GM19239 (cell line): ENCODE measurements at regions not wholly inside any gene's neighbourhood (a gene's known extent, or its start where the extent isn't known, plus 50 kb on each side); places are given as distances from the start of the nearest gene placed in this dataset.
A peak's percentile ranks its signal among the peaks of the same experiment; 100 is the strongest.

Experiments
- DNase-seq: peaks from one replicate; pipeline ENCODE4 v3.0.0; 2011; ENCODE audit warnings: low spot score; ENCODE audit not compliant: insufficient read length
- FAIRE-seq: peaks from 2 replicates; lab custom pipeline; 2011; peaks lifted over from hg19 to GRCh38; lab: Jason Lieb, UNC

DNA sequence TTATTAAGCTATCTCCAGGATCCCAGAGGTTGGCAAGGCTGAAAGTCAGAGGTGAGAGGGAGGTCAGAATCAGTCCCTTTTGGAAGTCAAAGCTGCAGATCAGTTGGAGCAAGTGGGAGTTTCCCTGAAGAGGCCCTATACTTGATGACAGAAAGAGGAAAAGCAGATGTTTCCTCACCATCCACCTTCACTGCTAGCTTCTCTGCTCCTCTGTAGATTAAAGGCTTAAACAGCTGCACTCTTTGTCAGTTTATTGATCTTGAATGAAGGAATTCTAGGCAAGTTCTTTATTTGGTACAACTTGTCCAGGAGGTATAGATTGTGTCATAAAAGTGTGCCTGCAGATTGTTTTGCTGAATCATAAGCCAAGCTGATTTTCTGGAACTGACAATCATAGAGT lies 408.2 kb upstream of the TGFBR2 start:
- FAIRE-seq (no peak), DNase-seq (no peak)

DNA sequence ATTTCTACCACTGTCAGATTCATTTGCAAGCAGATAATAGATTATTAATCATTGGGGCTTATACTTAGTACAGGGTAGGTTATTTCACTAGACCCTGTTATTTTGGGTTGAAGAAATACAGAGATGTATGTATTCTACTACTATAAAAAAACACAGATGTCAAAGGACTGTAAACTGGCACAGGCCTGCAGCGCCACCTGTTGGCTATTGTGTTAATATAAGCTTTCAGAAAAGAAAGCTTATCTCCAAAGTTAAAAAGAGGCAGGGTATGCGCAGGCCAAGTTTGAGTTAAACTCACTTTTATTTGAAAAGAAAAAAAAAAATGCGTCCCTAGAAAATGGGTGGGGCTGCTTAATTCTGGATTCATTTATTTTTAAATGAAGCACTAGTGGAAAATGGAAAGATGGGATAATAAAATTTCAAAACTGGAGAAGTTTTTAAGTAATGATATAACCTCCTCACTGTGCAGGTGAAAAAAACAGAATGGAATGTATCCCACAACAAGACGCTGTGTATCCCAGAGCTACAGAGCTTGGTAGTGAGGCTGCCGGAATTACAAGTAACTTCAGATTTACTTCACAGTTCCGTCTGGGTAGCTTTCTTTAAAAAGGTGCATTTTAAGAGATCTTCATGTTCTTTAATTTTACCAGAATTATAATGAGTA lies 407.2 kb upstream of the TGFBR2 start:
- DNase-seq (peak; percentile 1), FAIRE-seq (peak; percentile 86)

GRCh38 chr3:30199855-30200254 lies 406.5 kb upstream of the TGFBR2 start:
- DNase-seq (no peak), FAIRE-seq (no peak)

- FAIRE-seq, result no peak
- DNase-seq, result no peak
Observed at GRCh38 chr3:30201715-30202114, 404.7 kb upstream of the TGFBR2 start.

GRCh38 chr3:30203301-30203700 lies 403.1 kb upstream of the TGFBR2 start:
- no peak for DNase-seq

GRCh38 chr3:30204126-30204525 lies 402.3 kb upstream of the TGFBR2 start:
- DNase-seq, result no peak
- no peak for FAIRE-seq

More at GRCh38 chr3:30203301-30203700, 403.1 kb upstream of the TGFBR2 start:
- FAIRE-seq, result no peak

DNA sequence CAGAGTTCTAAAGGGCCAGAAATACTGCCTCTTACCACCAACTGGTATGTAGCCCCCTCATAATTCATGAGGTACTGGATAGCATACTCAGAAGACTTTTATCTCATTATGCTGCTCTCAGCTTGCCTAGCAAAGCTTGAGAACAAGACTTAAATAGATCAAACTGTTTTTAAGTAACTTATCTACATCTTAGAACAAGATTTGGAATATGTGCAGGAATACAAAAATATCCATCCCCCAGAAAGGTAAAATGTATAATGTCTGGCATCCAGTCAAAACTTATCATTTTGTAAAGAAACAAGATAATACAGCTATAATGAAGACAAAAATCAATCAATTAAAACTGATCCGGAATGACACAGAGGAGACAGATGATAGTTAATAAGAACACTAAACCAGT lies 400.4 kb upstream of the TGFBR2 start:
- DNase-seq (no peak), FAIRE-seq (no peak)

DNA sequence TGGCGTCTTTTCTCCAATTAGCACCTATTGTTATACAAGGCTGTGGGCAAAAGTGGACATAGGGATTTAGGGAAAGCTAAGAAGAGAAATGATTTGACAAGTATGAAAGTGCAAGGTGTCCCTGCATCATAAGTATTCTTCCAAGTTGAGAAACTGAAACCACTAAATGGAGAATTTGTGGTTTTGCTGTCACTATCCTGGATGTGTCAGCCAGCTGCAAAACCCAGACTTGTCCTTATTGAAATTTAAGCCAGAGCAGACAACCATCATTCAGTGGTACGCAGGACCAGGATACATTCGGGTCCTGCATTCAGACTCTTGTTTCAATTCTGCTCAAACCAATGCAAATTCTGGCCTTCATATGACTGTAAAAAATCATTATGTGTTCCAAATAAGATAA lies 384.8 kb upstream of the TGFBR2 start:
- DNase-seq (no peak), FAIRE-seq (no peak)

DNA sequence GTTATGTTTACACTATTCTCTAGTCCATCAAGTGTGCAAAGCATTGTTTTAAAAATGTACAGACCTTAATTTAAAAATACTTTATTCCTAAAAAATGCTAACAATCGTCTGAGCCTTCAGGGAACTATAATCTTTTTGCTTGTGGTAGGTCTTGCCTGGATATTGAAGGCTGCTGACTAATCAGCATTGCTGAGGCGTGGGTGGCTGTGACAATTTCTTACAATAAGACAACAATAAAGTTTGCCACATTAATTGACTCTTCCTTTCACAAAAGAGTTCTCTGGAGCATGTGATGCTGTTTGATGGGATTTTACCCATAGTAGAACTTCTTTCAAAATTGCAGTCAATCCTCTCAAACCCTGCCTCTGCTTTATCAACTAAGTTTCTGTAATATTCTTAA lies 384.0 kb upstream of the TGFBR2 start:
- FAIRE-seq, result no peak
- DNase-seq, result no peak

DNA sequence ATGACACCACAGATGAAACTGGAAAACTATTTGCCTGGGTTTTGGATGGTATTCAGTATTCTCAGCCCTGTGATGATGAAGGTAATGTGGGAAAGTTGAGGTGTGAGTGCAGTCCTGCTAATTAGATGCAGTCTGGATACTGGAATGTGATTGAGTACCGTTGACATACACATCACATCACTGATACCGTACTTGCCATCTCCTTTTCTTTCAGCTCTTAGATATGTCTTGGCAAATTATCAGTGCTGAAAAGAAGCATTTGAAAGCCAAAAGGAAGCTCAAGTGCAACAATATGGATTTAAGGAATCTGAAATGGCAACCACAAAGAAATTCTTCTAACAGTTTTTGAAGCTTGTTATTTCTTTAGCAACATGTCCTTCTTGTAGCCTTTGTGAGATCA lies 381.4 kb upstream of the TGFBR2 start:
- no peak for FAIRE-seq
- DNase-seq, result no peak

DNA sequence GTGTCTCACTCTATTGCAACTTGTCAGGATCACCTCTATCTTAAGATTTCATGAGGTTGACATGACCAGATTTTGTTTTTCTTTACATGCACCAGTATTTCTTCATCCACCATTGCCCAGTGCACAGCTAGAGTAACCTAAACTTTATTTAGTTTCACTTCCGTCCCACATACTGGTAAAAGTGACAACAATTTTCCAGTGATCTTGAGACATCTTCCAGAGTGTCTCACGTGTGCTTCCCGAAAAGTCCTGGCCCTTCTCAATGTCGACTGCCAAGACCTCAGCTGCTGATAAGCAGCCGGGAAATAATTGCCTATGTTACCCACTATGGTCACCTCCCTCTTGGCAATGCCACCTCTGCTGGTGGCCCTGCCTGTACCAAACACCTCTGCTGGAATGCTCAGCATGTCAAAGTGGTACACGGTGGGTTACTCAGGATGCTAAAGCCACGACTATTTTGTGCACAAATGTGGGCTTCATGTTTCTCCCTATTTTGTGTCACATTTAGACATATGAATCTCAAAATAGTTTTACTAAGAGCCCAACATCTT lies 379.7 kb upstream of the TGFBR2 start:
- DNase-seq (no peak), FAIRE-seq (no peak)

- FAIRE-seq (no peak), DNase-seq (no peak)
Observed at GRCh38 chr3:30227571-30228301, 378.7 kb upstream of the TGFBR2 start.

GRCh38 chr3:30228302-30228631 lies 378.1 kb upstream of the TGFBR2 start:
- no peak for FAIRE-seq

GRCh38 chr3:30231277-30232141 lies 374.9 kb upstream of the TGFBR2 start:
- no peak for FAIRE-seq

More at GRCh38 chr3:30228302-30228631, 378.1 kb upstream of the TGFBR2 start:
- no peak for DNase-seq

DNA sequence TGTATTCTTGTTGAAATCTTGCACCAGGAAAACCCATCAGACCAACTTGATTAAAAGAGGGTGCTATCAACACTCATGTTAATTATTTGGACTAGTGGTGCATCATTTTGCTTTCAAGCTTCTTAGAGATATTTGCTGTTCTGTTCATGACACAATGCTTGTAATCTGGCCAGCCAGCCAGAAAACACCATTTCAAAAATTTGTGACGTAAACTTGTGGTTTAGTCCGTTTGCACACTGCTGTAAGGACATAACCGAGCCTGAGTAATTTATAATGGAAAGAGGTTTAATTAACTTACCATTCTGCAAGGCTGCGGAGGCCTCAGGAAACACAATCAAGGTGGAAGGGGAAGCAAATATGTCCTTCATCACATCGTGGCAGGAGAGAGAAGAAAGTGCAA lies 374.3 kb upstream of the TGFBR2 start:
- DNase-seq, result no peak
- FAIRE-seq, result no peak

More at GRCh38 chr3:30231277-30232141, 374.9 kb upstream of the TGFBR2 start:
- DNase-seq, result no peak

GRCh38 chr3:30233913-30234646 lies 372.3 kb upstream of the TGFBR2 start:
- no peak for FAIRE-seq
- no peak for DNase-seq

- no peak for DNase-seq
- no peak for FAIRE-seq
Observed at GRCh38 chr3:30236011-30236410, 370.4 kb upstream of the TGFBR2 start.

DNA sequence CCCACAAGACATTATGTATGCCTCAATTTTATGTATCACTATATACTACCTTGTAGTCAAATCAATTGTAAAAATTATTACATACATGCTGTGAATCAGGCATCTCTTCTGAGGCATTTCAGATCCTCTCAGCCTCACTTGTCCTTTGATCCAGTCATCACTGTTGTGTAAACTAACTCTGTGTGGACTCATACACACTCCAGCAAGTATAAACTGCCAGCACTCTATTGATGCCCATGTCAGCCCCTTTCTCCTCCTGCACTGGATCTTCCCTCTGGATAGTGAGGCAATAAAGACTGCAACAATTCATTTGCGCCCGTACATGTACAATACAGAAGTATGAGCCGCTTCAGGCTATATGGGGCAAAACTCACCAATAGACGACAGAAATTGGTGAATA lies 364.7 kb upstream of the TGFBR2 start:
- no peak for DNase-seq
- no peak for FAIRE-seq

DNA sequence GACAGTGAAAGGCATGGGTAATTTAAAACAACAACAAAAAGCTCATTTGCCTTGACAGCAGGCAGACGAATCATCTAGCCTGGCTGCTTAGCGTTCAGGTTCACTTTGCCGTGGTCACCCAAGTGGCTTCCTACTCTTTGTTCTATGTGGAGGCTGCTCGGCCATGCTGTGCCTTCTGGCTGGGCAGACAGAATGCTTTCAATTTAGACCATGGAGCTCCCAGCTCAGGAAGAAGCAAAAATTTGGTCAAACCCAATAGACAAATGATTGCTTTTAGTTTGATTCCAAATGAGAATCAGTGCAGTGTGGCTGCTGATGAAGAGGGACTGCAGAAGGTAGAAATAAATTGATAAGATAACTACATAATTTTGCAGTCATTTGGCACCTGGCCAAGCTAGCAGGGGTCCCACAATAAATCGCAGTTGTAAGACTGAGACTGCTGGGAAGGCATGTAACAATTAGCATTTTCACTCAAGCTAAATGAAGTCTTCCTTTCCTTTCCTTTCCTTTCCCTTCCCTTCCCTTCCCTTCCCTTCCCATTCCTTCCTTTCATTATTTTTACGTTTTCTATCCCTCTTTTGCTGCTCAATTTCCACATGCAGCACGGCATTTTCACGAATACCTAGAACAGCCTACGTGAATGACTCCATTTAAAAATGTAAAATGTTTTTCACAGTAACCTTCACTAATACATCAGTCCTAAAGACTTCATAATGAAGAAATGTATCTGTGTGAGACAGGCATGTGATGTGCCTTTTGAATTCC lies 360.4 kb upstream of the TGFBR2 start:
- DNase-seq, result no peak
- FAIRE-seq, result no peak
